CD14-positive monocyte (primary cell): ENCODE measurements at regions not wholly inside any gene's neighbourhood (a gene's known extent, or its start where the extent isn't known, plus 50 kb on each side); places are given as distances from the start of the nearest gene placed in this dataset.

Experiments
- DNase-seq, 3 donors: peaks; one replicate each; pipeline ENCODE4 v3.0.0-alpha.2; 2011 to 2022
- H2AFZ ChIP-seq: 2 replicates; pipeline ENCODE4 v1.6.0; 2012; ENCODE audit warnings: mild to moderate bottlenecking, low read depth, low read length, inconsistent platforms; ENCODE audit not compliant: insufficient read depth, poor library complexity, severe bottlenecking
- H3K27ac ChIP-seq, 2 donors: 1 replicate in 1 of 2; 2 replicates in 1 of 2; pipeline ENCODE4 v1.5.1; 2012 to 2013; ENCODE audit warnings: low read length in 2 of 2, control low read depth in 1 of 2, inconsistent platforms in 1 of 2, low read depth in 1 of 2, mild to moderate bottlenecking in 1 of 2
- H3K27me3 ChIP-seq, 2 donors: one replicate each; pipeline versions ENCODE4 v1.6.0 to v1.6.1; 2011 to 2013; ENCODE audit warnings: low read length in 2 of 2; ENCODE audit not compliant: control insufficient read depth in 2 of 2, insufficient read depth in 2 of 2
- H3K36me3 ChIP-seq, 2 donors: replicated peaks in 1 of 2; 1 replicate in 1 of 2; 2 replicates in 1 of 2; pipeline versions ENCODE4 v1.5.1 to v1.6.1; 2012 to 2013; ENCODE audit warnings: low read length in 2 of 2, control low read depth in 1 of 2, inconsistent platforms in 1 of 2, mild to moderate bottlenecking in 1 of 2; ENCODE audit not compliant: insufficient read depth in 2 of 2, control insufficient read depth in 1 of 2
- H3K4me1 ChIP-seq, 2 donors: 1 replicate in 1 of 2; 2 replicates in 1 of 2; pipeline versions ENCODE4 v1.5.1 to v1.6.1; 2012 to 2013; ENCODE audit warnings: low read length in 2 of 2, control low read depth in 1 of 2, inconsistent platforms in 1 of 2, mild to moderate bottlenecking in 1 of 2, moderate library complexity in 1 of 2; ENCODE audit not compliant: insufficient read depth in 2 of 2, control insufficient read depth in 1 of 2
- H3K4me2 ChIP-seq: replicated peaks from 2 replicates; pipeline ENCODE3; 2012; ENCODE audit warnings: low read length, moderate library complexity, mild to moderate bottlenecking; ENCODE audit not compliant: poor library complexity, severe bottlenecking; ENCODE audit errors: extremely low read depth
- H3K4me3 ChIP-seq, 3 experiments: fragments of 200-600 bp in 1 of 3; sonication (generic) in 1 of 3; replicated peaks in 1 of 3; 1 replicate in 2 of 3; 2 replicates in 1 of 3; pipeline ENCODE4 v1.5.1; 2011 to 2013; ENCODE audit warnings: low read length in 3 of 3, mild to moderate bottlenecking in 3 of 3, control low read depth in 2 of 3, low read depth in 2 of 3, inconsistent platforms in 1 of 3, moderate library complexity in 1 of 3
- H3K79me2 ChIP-seq: 2 replicates; pipeline ENCODE4 v1.6.0; 2012; ENCODE audit warnings: mild to moderate bottlenecking, control low read depth, inconsistent platforms, low read length, moderate library complexity; ENCODE audit not compliant: insufficient read depth
- H3K9ac ChIP-seq: 2 replicates; pipeline ENCODE4 v1.6.0; 2017; ENCODE audit warnings: low read length, mild to moderate bottlenecking; ENCODE audit not compliant: insufficient read depth, poor library complexity, severe bottlenecking
- H3K9me3 ChIP-seq, 2 donors: replicated peaks in 1 of 2; 1 replicate in 1 of 2; 2 replicates in 1 of 2; pipeline versions ENCODE4 v1.5.1 to v1.6.1; 2012 to 2013; ENCODE audit warnings: low read length in 2 of 2, control low read depth in 1 of 2; ENCODE audit not compliant: control insufficient read depth in 1 of 2, insufficient read depth in 1 of 2
- H4K20me1 ChIP-seq: 2 replicates; pipeline ENCODE4 v1.6.0; 2012; ENCODE audit warnings: mild to moderate bottlenecking, low read length, control low read depth, moderate library complexity; ENCODE audit not compliant: insufficient read depth
- H3K27ac Mint-ChIP-seq, 7 donors: one replicate each; pipeline ENCODE4 v1.8.0; 2020; ENCODE audit warnings: mild to moderate bottlenecking in 7 of 7, mixed read lengths in 7 of 7, moderate library complexity in 6 of 7, inconsistent platforms in 2 of 7
- H3K27me3 Mint-ChIP-seq, 3 donors: one replicate each; pipeline ENCODE4 v1.8.0; 2021 to 2022; ENCODE audit warnings: low read depth in 3 of 3, mild to moderate bottlenecking in 3 of 3, mixed read lengths in 3 of 3, moderate library complexity in 3 of 3, inconsistent platforms in 1 of 3
- H3K36me3 Mint-ChIP-seq, 2 donors: one replicate each; pipeline ENCODE4 v1.8.0; 2020; ENCODE audit warnings: mixed read lengths in 2 of 2, inconsistent platforms in 1 of 2, mild to moderate bottlenecking in 1 of 2
- H3K4me1 Mint-ChIP-seq: one replicate; pipeline ENCODE4 v1.8.0; 2020; ENCODE audit warnings: mild to moderate bottlenecking, mixed read lengths
- H3K4me3 Mint-ChIP-seq, 2 donors: one replicate each; pipeline ENCODE4 v1.8.0; 2020; ENCODE audit warnings: mild to moderate bottlenecking in 2 of 2, mixed read lengths in 2 of 2, moderate library complexity in 1 of 2
- H3K9me3 Mint-ChIP-seq, 7 donors: one replicate each; pipeline ENCODE4 v1.8.0; 2020 to 2022; ENCODE audit warnings: mixed read lengths in 7 of 7, mild to moderate bottlenecking in 6 of 7, moderate library complexity in 6 of 7, inconsistent platforms in 2 of 7
- WGBS: methylation state at CpG from one replicate; pipeline ENCODE4 v1.1.5; 2013; ENCODE audit warnings: missing lambda C conversion rate; ENCODE audit not compliant: insufficient coverage; 5-methylcytosine and 5-hydroxymethylcytosine counted together
- intact Hi-C, 2 donors: fragments of 100-400 bp; cut with micrococcal nuclease; formaldehyde crosslinking; loops; one replicate each; pipeline versions ENCODE4 v1.15.0 to v1.15.1; 2023
- TF ChIP-seq, protein P1 (sequence below): fragments of 200-600 bp; IDR thresholded peaks from one replicate; pipeline ENCODE4 v1.8.0; 2022; ENCODE audit warnings: antibody characterized with exemption, mild to moderate bottlenecking

- Histone ChIP-seq H3K9me3 (no peaks in the 10 kb centered on the region), H4K20me1 (no peaks in the 10 kb centered on the region), H3K79me2 (no peaks in the 10 kb centered on the region), H3K36me3 (no peaks in the 10 kb centered on the region), H3K27me3 (no peaks in the 10 kb centered on the region), H3K4me2 (no peak overlapping the region), H2AFZ (no peak overlapping the region), H3K27ac (no peak overlapping the region), H3K4me3 (no peak overlapping the region), H3K4me1 (no peaks in the 10 kb centered on the region), H3K9ac (no peak overlapping the region)
- no peaks in the 10 kb centered on the region for H3K27me3 Mint-ChIP-seq
- no peak for DNase-seq
- no peak overlapping the region for H3K4me3 Mint-ChIP-seq
- intact Hi-C loops: no loop called here
- no peak overlapping the region for H3K27ac Mint-ChIP-seq
- no peaks in the 10 kb centered on the region for H3K4me1 Mint-ChIP-seq
- TF ChIP-seq, protein P1, sequence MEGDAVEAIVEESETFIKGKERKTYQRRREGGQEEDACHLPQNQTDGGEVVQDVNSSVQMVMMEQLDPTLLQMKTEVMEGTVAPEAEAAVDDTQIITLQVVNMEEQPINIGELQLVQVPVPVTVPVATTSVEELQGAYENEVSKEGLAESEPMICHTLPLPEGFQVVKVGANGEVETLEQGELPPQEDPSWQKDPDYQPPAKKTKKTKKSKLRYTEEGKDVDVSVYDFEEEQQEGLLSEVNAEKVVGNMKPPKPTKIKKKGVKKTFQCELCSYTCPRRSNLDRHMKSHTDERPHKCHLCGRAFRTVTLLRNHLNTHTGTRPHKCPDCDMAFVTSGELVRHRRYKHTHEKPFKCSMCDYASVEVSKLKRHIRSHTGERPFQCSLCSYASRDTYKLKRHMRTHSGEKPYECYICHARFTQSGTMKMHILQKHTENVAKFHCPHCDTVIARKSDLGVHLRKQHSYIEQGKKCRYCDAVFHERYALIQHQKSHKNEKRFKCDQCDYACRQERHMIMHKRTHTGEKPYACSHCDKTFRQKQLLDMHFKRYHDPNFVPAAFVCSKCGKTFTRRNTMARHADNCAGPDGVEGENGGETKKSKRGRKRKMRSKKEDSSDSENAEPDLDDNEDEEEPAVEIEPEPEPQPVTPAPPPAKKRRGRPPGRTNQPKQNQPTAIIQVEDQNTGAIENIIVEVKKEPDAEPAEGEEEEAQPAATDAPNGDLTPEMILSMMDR: no peak
- H3K36me3 Mint-ChIP-seq: no peaks in the 10 kb centered on the region
- peaks cover 0 to 5% (median 3%) of the 10 kb centered on the region in 7 donors for H3K9me3 Mint-ChIP-seq
Observed at GRCh38 chr1:194174528-194174927, 988.1 kb upstream of the B3GALT2 start.

DNA sequence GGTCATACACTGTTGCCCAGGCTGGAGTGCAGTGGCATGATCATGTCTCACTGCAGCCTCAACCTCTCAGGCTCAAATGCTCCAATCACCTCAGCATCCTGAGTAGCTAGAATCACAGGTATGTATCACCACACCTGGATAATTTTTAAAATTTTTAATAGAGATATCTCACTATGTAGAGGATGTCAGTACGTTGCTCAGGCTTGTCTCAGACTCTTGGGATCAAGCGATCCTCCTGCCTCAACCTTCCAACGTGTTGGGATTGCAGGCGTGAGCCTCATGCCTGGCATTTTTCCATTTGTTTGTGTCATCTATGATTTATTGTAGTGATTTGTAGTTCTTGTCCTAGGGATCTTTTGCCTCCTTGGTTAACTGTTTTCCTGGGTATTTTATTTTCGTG is 985.2 kb upstream of the B3GALT2 start:
- peaks cover 1 to 7% (median 5%) of the 10 kb centered on the region in 7 donors for H3K9me3 Mint-ChIP-seq
- no CpG with 5 or more reads among the region's 5 CpGs for WGBS
- H3K4me3 ChIP-seq: no peak overlapping the region
- no peak overlapping the region for H3K4me3 Mint-ChIP-seq
- TF ChIP-seq, protein P1: no peak
- H2AFZ ChIP-seq: no peak overlapping the region
- no peak overlapping the region for H3K4me2 ChIP-seq
- no peak overlapping the region for H3K9ac ChIP-seq
- H3K27ac ChIP-seq: no peak overlapping the region
- H3K4me1 ChIP-seq: no peaks in the 10 kb centered on the region
- no peaks in the 10 kb centered on the region for H4K20me1 ChIP-seq
- H3K9me3 ChIP-seq: peaks cover 4% of the 10 kb centered on the region in 2 donors
- H3K79me2 ChIP-seq: no peaks in the 10 kb centered on the region
- H3K4me1 Mint-ChIP-seq: no peaks in the 10 kb centered on the region
- no peak for DNase-seq
- H3K27me3 ChIP-seq: no peaks in the 10 kb centered on the region
- no peaks in the 10 kb centered on the region for H3K36me3 Mint-ChIP-seq
- no peaks in the 10 kb centered on the region for H3K36me3 ChIP-seq
- H3K27me3 Mint-ChIP-seq: no peaks in the 10 kb centered on the region
- no peak overlapping the region for H3K27ac Mint-ChIP-seq
- intact Hi-C loops: no loop called here
